Uterus (tissue), 3 donors: ENCODE measurements at regions not wholly inside any gene's neighbourhood (a gene's known extent, or its start where the extent isn't known, plus 50 kb on each side); places are given as distances from the start of the nearest gene placed in this dataset.

ENCODE experiments used
- DNase-seq, 2 donors: peaks; one replicate each; pipeline ENCODE4 v3.0.0-alpha.2; 2019 to 2020
- H3K27ac ChIP-seq, 2 donors: fragments of 200-600 bp; sonication (generic); 1 replicate in 1 of 2; 2 replicates in 1 of 2; pipeline ENCODE4 v1.5.1; 2016 to 2018
- H3K27me3 ChIP-seq, 2 donors: fragments of 200-600 bp; sonication (generic); one replicate each; pipeline ENCODE4 v1.5.1; 2018 to 2019; ENCODE audit warnings: control low read depth in 1 of 2
- H3K36me3 ChIP-seq, 2 donors: fragments of 200-600 bp; sonication (generic); one replicate each; pipeline ENCODE4 v1.5.1; 2019; ENCODE audit warnings: control low read depth in 1 of 2
- H3K4me1 ChIP-seq, 2 donors: fragments of 200-600 bp; sonication (generic); one replicate each; pipeline ENCODE4 v1.5.1; 2018 to 2019; ENCODE audit warnings: control low read depth in 1 of 2
- H3K4me3 ChIP-seq, 2 donors: fragments of 200-600 bp; sonication (generic); 1 replicate in 1 of 2; 2 replicates in 1 of 2; pipeline ENCODE4 v1.5.1; 2018 to 2019; ENCODE audit warnings: mild to moderate bottlenecking in 1 of 2
- H3K9me3 ChIP-seq, 2 donors: fragments of 200-600 bp; sonication (generic); one replicate each; pipeline ENCODE4 v1.5.1; 2019; ENCODE audit warnings: control low read depth in 1 of 2
- POLR2A ChIP-seq, 2 donors: fragments of 450-650 bp; IDR thresholded peaks; one replicate each; pipeline ENCODE4 v1.6.1; 2016; ENCODE audit warnings: antibody characterized with exemption in 2 of 2, mild to moderate bottlenecking in 1 of 2, moderate library complexity in 1 of 2
- intact Hi-C: fragments of 100-400 bp; cut with DNase I; formaldehyde crosslinking; loops from one replicate; pipeline ENCODE4 v1.15.1; 2023; ENCODE audit warnings: low total_unique reads
- TF ChIP-seq, protein P1 (sequence below), 4 experiments: fragments of 200-600 bp in 2 of 4; fragments of 450-650 bp in 2 of 4; sonication (generic) in 2 of 4; IDR thresholded peaks; one replicate each; pipeline ENCODE4 v1.5.1; 2016 to 2019; ENCODE audit warnings: antibody characterized with exemption in 4 of 4, mild to moderate bottlenecking in 2 of 4, moderate library complexity in 1 of 4
- donor health status: DM: yes; HTN: yes; CAD: no.

DNA sequence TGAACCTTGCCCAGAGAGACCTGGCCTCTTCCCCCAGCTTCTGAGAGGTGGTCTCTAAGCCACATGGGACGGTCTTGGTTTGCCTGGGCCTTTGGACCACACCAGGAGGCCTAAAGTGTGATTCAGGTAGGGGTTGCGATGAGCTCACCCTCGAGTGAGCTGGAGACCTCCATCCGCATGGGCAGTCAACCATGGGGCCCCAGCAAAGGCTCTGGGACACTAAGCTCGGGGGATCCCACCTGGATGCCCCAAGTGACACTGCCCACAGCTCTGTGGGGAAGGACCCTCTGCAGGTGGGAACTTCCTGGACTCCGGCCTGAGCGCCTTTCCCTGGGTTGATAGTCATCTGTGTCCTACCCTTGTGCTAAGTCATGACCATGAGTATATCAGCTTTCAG lies 57.1 kb upstream of the FAM20C start:
- H3K4me1 ChIP-seq, result no peaks in the 10 kb centered on the region
- no peaks in the 10 kb centered on the region for H3K36me3 ChIP-seq
- H3K4me3 ChIP-seq, result no peak overlapping the region
- no peak for TF ChIP-seq POLR2A (IDR thresholded peaks at IDR 0.05)
- TF ChIP-seq, protein P1, sequence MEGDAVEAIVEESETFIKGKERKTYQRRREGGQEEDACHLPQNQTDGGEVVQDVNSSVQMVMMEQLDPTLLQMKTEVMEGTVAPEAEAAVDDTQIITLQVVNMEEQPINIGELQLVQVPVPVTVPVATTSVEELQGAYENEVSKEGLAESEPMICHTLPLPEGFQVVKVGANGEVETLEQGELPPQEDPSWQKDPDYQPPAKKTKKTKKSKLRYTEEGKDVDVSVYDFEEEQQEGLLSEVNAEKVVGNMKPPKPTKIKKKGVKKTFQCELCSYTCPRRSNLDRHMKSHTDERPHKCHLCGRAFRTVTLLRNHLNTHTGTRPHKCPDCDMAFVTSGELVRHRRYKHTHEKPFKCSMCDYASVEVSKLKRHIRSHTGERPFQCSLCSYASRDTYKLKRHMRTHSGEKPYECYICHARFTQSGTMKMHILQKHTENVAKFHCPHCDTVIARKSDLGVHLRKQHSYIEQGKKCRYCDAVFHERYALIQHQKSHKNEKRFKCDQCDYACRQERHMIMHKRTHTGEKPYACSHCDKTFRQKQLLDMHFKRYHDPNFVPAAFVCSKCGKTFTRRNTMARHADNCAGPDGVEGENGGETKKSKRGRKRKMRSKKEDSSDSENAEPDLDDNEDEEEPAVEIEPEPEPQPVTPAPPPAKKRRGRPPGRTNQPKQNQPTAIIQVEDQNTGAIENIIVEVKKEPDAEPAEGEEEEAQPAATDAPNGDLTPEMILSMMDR (IDR thresholded peaks at IDR 0.05), result no peak
- intact Hi-C loops, result no loop called here
- H3K9me3 ChIP-seq, result no peaks in the 10 kb centered on the region
- DNase-seq, result no peak
- no peak overlapping the region for H3K27ac ChIP-seq
- H3K27me3 ChIP-seq, result no peaks in the 10 kb centered on the region

DNA sequence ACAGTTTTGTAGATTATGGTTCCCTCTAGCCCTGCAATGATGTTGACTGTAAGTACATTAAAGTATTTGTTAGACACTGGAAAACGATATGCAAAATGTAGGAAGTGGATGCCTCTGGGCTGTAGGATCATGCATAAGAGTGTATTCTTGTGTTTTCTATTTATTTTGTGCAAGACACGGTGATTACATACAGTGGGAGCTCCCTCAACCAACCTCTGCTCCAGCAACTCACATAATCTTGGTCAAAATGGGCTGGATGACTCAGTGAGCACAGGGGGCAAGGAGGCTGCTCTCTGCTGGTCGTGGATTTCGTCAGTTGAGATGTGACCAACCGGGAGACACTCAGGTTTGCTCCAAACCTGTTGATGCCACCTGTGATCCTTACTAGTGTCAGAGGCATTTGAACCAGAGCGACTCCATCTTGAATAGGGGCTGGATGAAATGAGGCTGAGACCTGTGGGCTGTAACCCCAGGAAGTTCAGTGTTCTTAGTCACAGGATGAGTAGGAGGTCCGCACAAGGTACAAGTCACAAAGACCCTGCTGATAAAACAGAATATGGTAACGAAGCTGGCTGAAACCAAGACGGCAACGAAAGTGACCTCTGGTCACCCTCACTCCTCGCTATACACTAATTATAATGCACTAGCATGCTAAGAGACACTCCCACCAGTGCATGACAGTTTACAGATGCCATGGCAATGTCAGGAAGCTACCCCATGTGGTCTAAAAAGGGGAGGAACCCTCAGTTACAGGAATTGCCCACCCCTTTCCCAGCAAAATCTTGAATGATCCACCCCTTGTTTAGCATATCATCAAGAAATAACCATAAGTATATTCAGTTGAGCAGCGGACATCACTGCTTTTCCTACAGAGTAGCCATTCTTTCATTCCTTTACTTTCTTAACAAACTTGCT lies 56.4 kb upstream of the FAM20C start:
- intact Hi-C loops, result no loop called here
- H3K27me3 ChIP-seq, result no peaks in the 10 kb centered on the region
- no peak overlapping the region for H3K4me3 ChIP-seq
- no peak overlapping the region for H3K27ac ChIP-seq
- DNase-seq, result no peak
- TF ChIP-seq, protein P1 (IDR thresholded peaks at IDR 0.05), result no peak
- TF ChIP-seq POLR2A (IDR thresholded peaks at IDR 0.05), result no peak
- no peaks in the 10 kb centered on the region for H3K4me1 ChIP-seq
- H3K9me3 ChIP-seq, result no peaks in the 10 kb centered on the region
- no peaks in the 10 kb centered on the region for H3K36me3 ChIP-seq

DNA sequence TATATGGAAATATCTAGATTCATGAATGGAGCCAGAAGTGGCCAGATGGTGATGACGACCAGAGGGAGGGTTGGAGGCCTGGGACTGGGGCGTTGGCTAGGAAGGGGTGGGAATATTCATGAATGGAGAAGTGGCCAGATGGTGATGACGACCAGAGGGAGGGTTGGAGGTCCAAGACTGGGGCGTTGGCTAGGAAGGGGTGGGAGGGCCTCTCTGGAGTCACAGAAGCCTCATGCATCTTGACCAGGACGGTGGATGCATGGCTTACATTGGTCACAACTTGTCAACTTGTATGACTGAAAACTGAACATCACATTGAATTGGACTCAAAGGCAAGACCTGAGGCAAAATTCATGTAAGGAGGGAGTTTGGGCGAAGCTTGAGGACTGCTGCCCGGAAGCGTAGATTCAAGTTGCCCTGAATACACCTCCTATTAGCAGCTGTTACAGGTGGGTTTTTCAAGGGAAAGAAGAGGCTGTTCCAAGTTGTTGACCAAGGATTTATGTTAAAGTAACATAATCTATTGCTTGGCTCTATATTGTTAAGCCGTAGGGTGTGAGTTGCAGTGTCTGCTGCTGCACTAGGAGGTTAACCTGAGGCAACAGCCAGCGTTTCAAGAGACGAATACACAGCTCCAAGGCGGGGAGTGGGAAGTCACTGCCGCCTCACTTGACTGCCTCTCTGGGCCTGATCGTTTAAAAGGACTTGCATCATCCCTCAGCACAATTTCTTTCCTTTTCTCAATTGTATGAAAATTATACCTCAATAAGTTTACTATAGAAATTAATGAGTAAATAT lies 55.1 kb upstream of the FAM20C start:
- no peak overlapping the region for H3K27ac ChIP-seq
- no peaks in the 10 kb centered on the region for H3K27me3 ChIP-seq
- no peaks in the 10 kb centered on the region for H3K4me1 ChIP-seq
- no peaks in the 10 kb centered on the region for H3K36me3 ChIP-seq
- DNase-seq, result no peak
- no peaks in the 10 kb centered on the region for H3K9me3 ChIP-seq
- TF ChIP-seq, protein P1 (IDR thresholded peaks at IDR 0.05), result no peak
- no peak for TF ChIP-seq POLR2A (IDR thresholded peaks at IDR 0.05)
- intact Hi-C loops, result no loop called here
- no peak overlapping the region for H3K4me3 ChIP-seq

DNA sequence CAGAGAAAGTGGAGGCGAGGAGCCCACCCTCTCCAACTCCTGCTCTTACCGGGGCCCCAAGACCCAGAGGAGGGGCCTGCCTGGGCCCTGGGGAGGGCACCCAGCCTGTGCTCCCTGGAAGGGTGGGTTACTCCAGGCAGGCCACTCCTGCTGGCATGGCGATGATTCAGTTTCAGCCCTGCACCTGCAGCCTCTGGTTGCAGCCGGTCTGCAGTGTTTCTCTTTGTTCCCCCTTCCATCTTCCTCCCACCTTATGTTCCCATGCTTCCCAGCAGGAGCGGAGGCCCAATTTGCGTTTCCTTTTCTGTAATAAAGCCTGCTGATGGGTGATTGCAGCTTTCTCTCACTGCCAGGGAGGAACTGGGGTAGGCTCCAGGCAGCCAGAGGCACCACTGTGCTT lies 53.2 kb upstream of the FAM20C start:
- Histone ChIP-seq H3K9me3 (no peaks in the 10 kb centered on the region), H3K27me3 (no peaks in the 10 kb centered on the region), H3K4me3 (no peak overlapping the region), H3K36me3 (no peaks in the 10 kb centered on the region), H3K4me1 (no peaks in the 10 kb centered on the region), H3K27ac (no peak overlapping the region)
- DNase-seq, result no peak
- intact Hi-C loops, result no loop called here
- TF ChIP-seq POLR2A (IDR thresholded peaks at IDR 0.05), result no peak
- TF ChIP-seq, protein P1 (IDR thresholded peaks at IDR 0.05), result no peak
